HG03159 (cell line): ENCODE measurements at regions not wholly inside any gene's neighbourhood (a gene's known extent, or its start where the extent isn't known, plus 50 kb on each side); places are given as distances from the start of the nearest gene placed in this dataset.
"Not testable (repeated sequence)": the region's sequence is repeated elsewhere in the genome, so short reads cannot be mapped to it uniquely, and the experiment has no call there.

Source experiments
- ATAC-seq: cut with Tn5 transposase; IDR thresholded peaks from one replicate; pipeline ENCODE4 v1.9.1; 2021; ENCODE audit warnings: mild to moderate bottlenecking, moderate library complexity; ENCODE audit not compliant: unreplicated experiment

GRCh38 chr6:74253261-74253660, 557.3 kb downstream of the CD109 start:
- no peak for ATAC-seq

GRCh38 chr6:74250161-74250818, 554.3 kb downstream of the CD109 start:
- no peak for ATAC-seq

- peak; percentile 85 for ATAC-seq
Measured at GRCh38 chr6:74249658-74250057, 553.7 kb downstream of the CD109 start.

GRCh38 chr6:74248966-74249365, 553.0 kb downstream of the CD109 start:
- no peak for ATAC-seq

GRCh38 chr6:74222768-74223333, 526.8 kb downstream of the CD109 start:
- no peak for ATAC-seq

GRCh38 chr6:74213995-74214394, 518.0 kb downstream of the CD109 start:
- no peak for ATAC-seq

GRCh38 chr6:74208239-74208638, 512.2 kb downstream of the CD109 start:
- no peak for ATAC-seq

- no peak for ATAC-seq
Measured at GRCh38 chr6:74199215-74199915, 503.4 kb downstream of the CD109 start.

GRCh38 chr6:74197310-74197709, 501.3 kb downstream of the CD109 start:
- ATAC-seq, result no peak

- no peak for ATAC-seq
Measured at GRCh38 chr6:74187811-74188210, 491.8 kb downstream of the CD109 start.

GRCh38 chr6:74182992-74183391, 487.0 kb downstream of the CD109 start:
- no peak for ATAC-seq

- no peak for ATAC-seq
Measured at GRCh38 chr6:74181471-74181870, 485.5 kb downstream of the CD109 start.

- no peak for ATAC-seq
Measured at GRCh38 chr6:74177506-74177905, 481.5 kb downstream of the CD109 start.

- ATAC-seq, result not testable (repeated sequence)
Measured at GRCh38 chr6:74170550-74170949, 474.5 kb downstream of the CD109 start.

GRCh38 chr6:74170118-74170517, 474.1 kb downstream of the CD109 start:
- no peak for ATAC-seq

- no peak for ATAC-seq
Measured at GRCh38 chr6:74167976-74168375, 472.0 kb downstream of the CD109 start.

GRCh38 chr6:74167511-74167910, 471.5 kb downstream of the CD109 start:
- ATAC-seq, result no peak

- ATAC-seq, result no peak
Measured at GRCh38 chr6:74166849-74167248, 470.8 kb downstream of the CD109 start.

- no peak for ATAC-seq
Measured at GRCh38 chr6:74161380-74161779, 465.4 kb downstream of the CD109 start.

GRCh38 chr6:74152096-74152675, 456.2 kb downstream of the CD109 start:
- no peak for ATAC-seq

GRCh38 chr6:74145931-74146330, 449.9 kb downstream of the CD109 start:
- ATAC-seq, result no peak

GRCh38 chr6:74137911-74138310, 441.9 kb downstream of the CD109 start:
- ATAC-seq, result no peak
